Loucy (cell line): ENCODE measurements at regions not wholly inside any gene's neighbourhood (a gene's known extent, or its start where the extent isn't known, plus 50 kb on each side); places are given as distances from the start of the nearest gene placed in this dataset.

ENCODE experiments used
- H2AFZ ChIP-seq: fragments of 200-600 bp; sonication (generic); 2 replicates; pipeline ENCODE4 v1.6.0; 2016; ENCODE audit warnings: antibody characterized with exemption, mild to moderate bottlenecking, low read length, moderate library complexity
- H3F3A ChIP-seq: fragments of 200-600 bp; 2 replicates; pipeline ENCODE4 v1.6.0; 2016; ENCODE audit warnings: antibody characterized with exemption, low read depth, mild to moderate bottlenecking
- H3K27me3 ChIP-seq: fragments of 200-600 bp; sonication (generic); 2 replicates; pipeline ENCODE4 v1.6.1; 2014; ENCODE audit warnings: low read length, mild to moderate bottlenecking; ENCODE audit not compliant: insufficient read depth, poor library complexity, severe bottlenecking
- H3K36me3 ChIP-seq: fragments of 200-600 bp; sonication (generic); 2 replicates; pipeline ENCODE4 v1.6.1; 2016; ENCODE audit warnings: low read length; ENCODE audit not compliant: insufficient read depth
- H3K4me1 ChIP-seq: fragments of 200-600 bp; sonication (generic); 2 replicates; pipeline ENCODE4 v1.5.1; 2014; ENCODE audit warnings: low read length, mild to moderate bottlenecking; ENCODE audit not compliant: insufficient read depth, poor library complexity, severe bottlenecking
- H3K4me2 ChIP-seq: fragments of 200-600 bp; sonication (generic); 2 replicates; pipeline ENCODE4 v1.6.0; 2014; ENCODE audit warnings: antibody characterized with exemption, low read length, low read depth, mild to moderate bottlenecking; ENCODE audit not compliant: poor library complexity, severe bottlenecking
- H3K4me3 ChIP-seq: fragments of 200-600 bp; sonication (generic); 2 replicates; pipeline ENCODE4 v1.5.1; 2014; ENCODE audit warnings: low read length, mild to moderate bottlenecking, mixed read lengths; ENCODE audit not compliant: poor library complexity, severe bottlenecking
- H3K79me2 ChIP-seq: fragments of 200-600 bp; sonication (generic); 2 replicates; pipeline ENCODE4 v1.6.1; 2014; ENCODE audit warnings: low read length; ENCODE audit not compliant: insufficient read depth
- H3K9ac ChIP-seq: fragments of 200-600 bp; sonication (generic); 2 replicates; pipeline ENCODE4 v1.6.0; 2014; ENCODE audit warnings: mild to moderate bottlenecking, low read depth, low read length, moderate library complexity; ENCODE audit not compliant: poor library complexity, severe bottlenecking
- H3K9me2 ChIP-seq: fragments of 200-600 bp; sonication (generic); replicated peaks from 2 replicates; pipeline ENCODE4 v1.6.1; 2016; ENCODE audit warnings: low read depth, low read length, mixed read lengths
- H3K9me3 ChIP-seq: fragments of 200-600 bp; sonication (generic); 2 replicates; pipeline ENCODE4 v1.6.1; 2014; ENCODE audit warnings: mild to moderate bottlenecking, antibody characterized with exemption, low read length, low read depth; ENCODE audit not compliant: insufficient read depth
- H4K20me1 ChIP-seq: fragments of 200-600 bp; sonication (generic); 2 replicates; pipeline ENCODE4 v1.6.0; 2014; ENCODE audit warnings: antibody characterized with exemption, low read length, mild to moderate bottlenecking; ENCODE audit not compliant: insufficient read depth, poor library complexity, severe bottlenecking
- EZH2phosphoT487 ChIP-seq: fragments of 200-600 bp; IDR thresholded peaks from 2 replicates; pipeline ENCODE4 v1.6.1; 2018; ENCODE audit warnings: antibody characterized with exemption, mild to moderate bottlenecking, moderate library complexity, borderline replicate concordance
- TF ChIP-seq, protein P1 (sequence below): fragments of 200-600 bp; sonication (generic); conservative IDR thresholded peaks from 2 replicates; pipeline ENCODE4 v1.5.1; 2014; ENCODE audit warnings: mild to moderate bottlenecking, antibody characterized with exemption, low read length

DNA sequence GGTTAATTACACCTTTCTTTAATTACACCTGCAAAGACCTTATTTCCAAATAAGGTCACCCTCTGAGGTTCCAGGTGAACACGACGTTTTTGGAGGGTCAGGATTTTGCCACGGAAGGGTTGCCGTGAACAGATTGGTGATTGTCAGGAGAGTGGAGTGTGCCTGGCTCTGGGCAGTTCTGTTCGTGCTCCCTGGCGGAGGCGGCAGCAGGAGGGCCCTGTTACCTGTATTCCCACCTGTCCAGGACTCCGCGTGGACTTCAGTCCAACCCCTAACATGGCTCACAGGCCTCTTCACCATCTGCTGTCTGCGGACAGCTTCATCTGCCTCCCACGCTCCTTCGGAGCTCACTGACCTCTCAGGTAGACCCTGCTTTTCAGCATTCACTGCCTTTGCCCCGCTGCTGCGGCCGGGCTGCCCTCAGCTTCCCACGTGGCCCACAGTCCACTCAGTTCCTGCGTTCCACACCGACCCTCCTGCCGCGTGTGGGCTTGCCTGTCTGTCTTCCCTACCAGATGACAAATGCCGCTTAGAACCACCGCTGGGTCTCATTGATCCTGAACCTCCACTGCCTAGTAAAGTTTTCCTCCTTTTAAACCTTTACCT lies 187.5 kb upstream of the DIO3 start:
- H3K4me1 ChIP-seq, result no peaks in the 10 kb centered on the region
- H3K4me3 ChIP-seq, result no peak overlapping the region
- no peak overlapping the region for H2AFZ ChIP-seq
- no peak overlapping the region for H3K4me2 ChIP-seq
- H3F3A ChIP-seq, result no peaks in the 10 kb centered on the region
- H3K27me3 ChIP-seq, result no peaks in the 10 kb centered on the region
- H3K9ac ChIP-seq, result no peak overlapping the region
- peaks cover 3% of the 10 kb centered on the region; the same call in 1 of the 2 replicates for H3K9me3 ChIP-seq
- no peak for TF ChIP-seq EZH2phosphoT487
- TF ChIP-seq, protein P1, sequence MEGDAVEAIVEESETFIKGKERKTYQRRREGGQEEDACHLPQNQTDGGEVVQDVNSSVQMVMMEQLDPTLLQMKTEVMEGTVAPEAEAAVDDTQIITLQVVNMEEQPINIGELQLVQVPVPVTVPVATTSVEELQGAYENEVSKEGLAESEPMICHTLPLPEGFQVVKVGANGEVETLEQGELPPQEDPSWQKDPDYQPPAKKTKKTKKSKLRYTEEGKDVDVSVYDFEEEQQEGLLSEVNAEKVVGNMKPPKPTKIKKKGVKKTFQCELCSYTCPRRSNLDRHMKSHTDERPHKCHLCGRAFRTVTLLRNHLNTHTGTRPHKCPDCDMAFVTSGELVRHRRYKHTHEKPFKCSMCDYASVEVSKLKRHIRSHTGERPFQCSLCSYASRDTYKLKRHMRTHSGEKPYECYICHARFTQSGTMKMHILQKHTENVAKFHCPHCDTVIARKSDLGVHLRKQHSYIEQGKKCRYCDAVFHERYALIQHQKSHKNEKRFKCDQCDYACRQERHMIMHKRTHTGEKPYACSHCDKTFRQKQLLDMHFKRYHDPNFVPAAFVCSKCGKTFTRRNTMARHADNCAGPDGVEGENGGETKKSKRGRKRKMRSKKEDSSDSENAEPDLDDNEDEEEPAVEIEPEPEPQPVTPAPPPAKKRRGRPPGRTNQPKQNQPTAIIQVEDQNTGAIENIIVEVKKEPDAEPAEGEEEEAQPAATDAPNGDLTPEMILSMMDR, result no peak
- H3K79me2 ChIP-seq, result no peaks in the 10 kb centered on the region
- no peaks in the 10 kb centered on the region for H4K20me1 ChIP-seq
- no peaks in the 10 kb centered on the region for H3K9me2 ChIP-seq
- H3K36me3 ChIP-seq, result no peaks in the 10 kb centered on the region

DNA sequence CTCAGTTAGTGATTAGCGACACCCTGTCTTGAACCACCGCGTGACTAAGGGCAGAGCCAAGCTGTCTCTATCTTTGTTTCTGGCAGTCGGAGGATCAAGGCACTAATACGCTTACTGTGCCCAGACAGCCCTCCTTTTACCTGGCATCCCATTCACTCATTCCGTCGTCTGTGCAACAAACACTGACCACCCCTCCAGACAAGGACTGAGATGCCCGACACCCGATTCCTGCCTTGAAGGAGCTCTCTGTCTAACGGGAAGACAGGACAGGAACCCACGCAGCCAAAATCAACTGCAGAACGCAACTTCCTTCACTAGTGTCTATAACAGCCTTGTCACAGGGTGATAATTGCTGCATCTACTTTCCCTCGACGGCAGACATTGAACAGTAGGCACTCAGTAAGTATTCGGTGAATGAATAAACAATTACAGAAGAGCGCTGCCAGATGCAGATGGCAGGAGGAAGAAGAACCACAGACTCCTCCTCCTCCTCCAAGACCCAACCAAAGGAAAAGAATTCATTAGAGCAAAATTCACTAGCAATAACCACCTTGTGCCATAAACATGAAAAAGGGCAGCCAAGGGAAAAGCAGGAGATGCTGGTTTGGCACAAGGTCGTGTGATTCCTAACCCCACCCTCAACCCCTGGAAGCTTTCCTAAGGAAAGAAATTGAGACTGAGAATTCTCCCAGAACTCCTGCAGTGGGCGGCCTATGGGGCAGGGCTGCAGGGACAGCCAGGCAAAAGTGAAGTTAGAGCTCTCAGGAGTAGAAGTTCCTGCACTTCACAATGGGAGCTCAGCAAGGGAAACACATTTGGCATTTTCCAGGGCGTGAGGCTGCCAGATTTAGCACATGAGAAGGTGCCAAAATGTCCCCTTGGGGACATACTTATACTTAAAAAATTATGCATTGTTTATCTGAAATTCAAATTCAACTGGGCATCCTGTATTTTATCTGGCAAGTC lies 186.6 kb upstream of the DIO3 start:
- TF ChIP-seq, protein P1, result no peak
- TF ChIP-seq EZH2phosphoT487, result no peak
- H3K27me3 ChIP-seq, result no peaks in the 10 kb centered on the region
- no peak overlapping the region for H3K4me2 ChIP-seq
- no peak overlapping the region for H2AFZ ChIP-seq
- no peaks in the 10 kb centered on the region for H3F3A ChIP-seq
- no peak overlapping the region for H3K4me3 ChIP-seq
- H3K36me3 ChIP-seq, result no peaks in the 10 kb centered on the region
- no peaks in the 10 kb centered on the region for H3K4me1 ChIP-seq
- H3K79me2 ChIP-seq, result no peaks in the 10 kb centered on the region
- peaks cover 3% of the 10 kb centered on the region; the same call in 1 of the 2 replicates for H3K9me3 ChIP-seq
- no peaks in the 10 kb centered on the region for H3K9me2 ChIP-seq
- H4K20me1 ChIP-seq, result no peaks in the 10 kb centered on the region
- no peak overlapping the region for H3K9ac ChIP-seq

DNA sequence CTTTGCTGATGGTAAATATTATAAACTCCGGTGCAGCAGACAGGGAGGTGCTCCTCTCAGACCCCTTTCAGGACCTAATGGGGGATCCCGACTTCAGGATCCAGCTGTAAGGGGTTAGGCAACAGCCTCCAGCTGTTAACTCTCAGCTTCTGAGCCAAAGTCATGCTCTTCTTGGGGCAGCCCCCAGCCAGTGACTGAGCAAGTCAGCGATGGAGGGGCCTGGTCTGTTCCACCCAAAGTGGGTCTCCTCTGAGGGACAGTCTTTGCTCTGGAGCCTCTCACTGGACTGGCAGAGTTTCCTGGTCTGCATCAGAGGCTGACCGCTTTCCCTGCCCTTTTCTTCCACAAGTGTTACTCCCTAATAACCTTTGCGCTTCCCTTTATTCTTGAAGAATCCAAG lies 184.2 kb upstream of the DIO3 start:
- Histone ChIP-seq H4K20me1 (no peaks in the 10 kb centered on the region), H2AFZ (no peak overlapping the region), H3K36me3 (no peaks in the 10 kb centered on the region), H3K27me3 (no peaks in the 10 kb centered on the region), H3K9ac (no peak overlapping the region), H3K9me3 (peaks cover 7% of the 10 kb centered on the region; the same call in 1 of the 2 replicates), H3K4me2 (no peak overlapping the region), H3K4me3 (no peak overlapping the region), H3F3A (no peaks in the 10 kb centered on the region), H3K9me2 (no peaks in the 10 kb centered on the region), H3K79me2 (no peaks in the 10 kb centered on the region), H3K4me1 (no peaks in the 10 kb centered on the region)
- TF ChIP-seq, protein P1, result no peak
- TF ChIP-seq EZH2phosphoT487, result no peak
